Adrenal gland (tissue), 9 donors: ENCODE measurements at regions not wholly inside any gene's neighbourhood (a gene's known extent, or its start where the extent isn't known, plus 50 kb on each side); places are given as distances from the start of the nearest gene placed in this dataset.

Experiments used
- DNase-seq, 7 donors: peaks; one replicate each; pipeline ENCODE4 v3.0.0-alpha.2; 2019 to 2020
- H3K27ac ChIP-seq, 5 donors: fragments of 200-600 bp; sonication (generic) in 4 of 5; 1 replicate in 3 of 5; 2 replicates in 2 of 5; pipeline versions ENCODE4 v1.5.1 to v1.8.0; 2016 to 2020; ENCODE audit warnings: mild to moderate bottlenecking in 1 of 5
- H3K27me3 ChIP-seq: fragments of 200-600 bp; 2 replicates; pipeline ENCODE4 v1.8.0; 2021
- H3K36me3 ChIP-seq, 2 donors: fragments of 200-600 bp; replicated peaks in 1 of 2; 1 replicate in 1 of 2; 2 replicates in 1 of 2; pipeline versions ENCODE4 v1.5.1 to v1.8.0; 2018 to 2022
- H3K4me1 ChIP-seq, 2 donors: fragments of 200-600 bp; replicated peaks in 1 of 2; 1 replicate in 1 of 2; 2 replicates in 1 of 2; pipeline versions ENCODE4 v1.5.1 to v1.8.0; 2018 to 2021
- H3K4me3 ChIP-seq, 4 donors: fragments of 200-600 bp; sonication (generic) in 3 of 4; one replicate each; pipeline ENCODE4 v1.5.1; 2016 to 2018
- H3K9me3 ChIP-seq, 3 donors: fragments of 200-600 bp; sonication (generic) in 1 of 3; replicated peaks in 1 of 3; 1 replicate in 2 of 3; 2 replicates in 1 of 3; pipeline versions ENCODE4 v1.5.1 to v1.8.0; 2016 to 2021
- CTCF ChIP-seq, 6 experiments: fragments of 450-650 bp in 4 of 6; fragments of 200-600 bp in 2 of 6; sonication (generic) in 1 of 6; IDR thresholded peaks; 1 replicate in 5 of 6; 2 replicates in 1 of 6; pipeline versions ENCODE4 v1.5.1 to v1.8.0; 2016 to 2021; ENCODE audit warnings: antibody characterized with exemption in 6 of 6, mild to moderate bottlenecking in 2 of 6, moderate library complexity in 1 of 6
- POLR2A ChIP-seq, 2 donors: fragments of 450-650 bp; IDR thresholded peaks; one replicate each; pipeline ENCODE4 v1.6.1; 2017; ENCODE audit warnings: antibody characterized with exemption in 2 of 2, mild to moderate bottlenecking in 2 of 2, moderate library complexity in 1 of 2
- WGBS, 4 donors: extraction: QIAGEN DNeasy Blood & Tissue Kit in 2 of 4; methylation state at CpG; one replicate each; pipeline versions ENCODE4 v1.1.5 to v1.1.7; 2013 to 2017; 5-methylcytosine and 5-hydroxymethylcytosine counted together
- intact Hi-C, 2 donors: fragments of 100-400 bp; cut with DNase I; formaldehyde crosslinking; loops; one replicate each; pipeline versions ENCODE4 v1.14.1 to v1.15.0; 2022 to 2023
- donor health status: healthy with polysubstance abuse.
- donor health status: Bipolar disorder and iron deficiency.
- donor health status: DM: yes; HTN: yes; CAD: no.
- donor health status: DM: no; HTN: no; CAD: no.
- donor health status: DM: no; HTN: no; CAD: no.

GRCh38 chr10:9757176-9757575 is 1260.5 kb upstream of the CELF2 start:
- intact Hi-C loops: no loop called here
- WGBS, 4 donors: 73 to 82% (median 77%) methylated on average over 6 of the region's 6 CpGs
- TF ChIP-seq POLR2A (IDR thresholded peaks at IDR 0.05) (no peak), CTCF (IDR thresholded peaks at IDR 0.05) (no peak)

GRCh38 chr10:9759596-9759995 is 1258.1 kb upstream of the CELF2 start:
- Histone ChIP-seq H3K36me3 (no peaks in the 10 kb centered on the region), H3K27ac (no peak overlapping the region), H3K27me3 (no peaks in the 10 kb centered on the region), H3K9me3 (no peaks in the 10 kb centered on the region), H3K4me3 (no peak overlapping the region), H3K4me1 (peaks cover 0 to 9% of the 10 kb centered on the region in 2 donors)
- intact Hi-C loops: no loop called here
- WGBS, 4 donors: 63 to 89% (median 80%) methylated on average over 3 of the region's 3 CpGs
- TF ChIP-seq CTCF (IDR thresholded peaks at IDR 0.05) (no peak), POLR2A (IDR thresholded peaks at IDR 0.05) (no peak)
- no peak for DNase-seq

More at GRCh38 chr10:9757176-9757575, 1260.5 kb upstream of the CELF2 start:
- Histone ChIP-seq H3K36me3 (no peaks in the 10 kb centered on the region), H3K27ac (no peak overlapping the region), H3K9me3 (no peaks in the 10 kb centered on the region), H3K27me3 (no peaks in the 10 kb centered on the region), H3K4me1 (no peaks in the 10 kb centered on the region), H3K4me3 (no peak overlapping the region)
- DNase-seq: no peak

- Histone ChIP-seq H3K4me3 (no peak overlapping the region), H3K9me3 (no peaks in the 10 kb centered on the region), H3K4me1 (peaks cover 0 to 9% of the 10 kb centered on the region in 2 donors), H3K27ac (peak overlapping the region in 1 of 5 donors; percentile 36), H3K36me3 (no peaks in the 10 kb centered on the region), H3K27me3 (no peaks in the 10 kb centered on the region)
- TF ChIP-seq POLR2A (IDR thresholded peaks at IDR 0.05) (no peak), CTCF (IDR thresholded peaks at IDR 0.05) (peak in 1 of 6 experiments; percentile 5)
- WGBS, 4 donors: 42 to 47% (median 45%) methylated on average over 7 of the region's 7 CpGs
- DNase-seq: peak in 2 of 7 donors; percentile 27 to 45
- intact Hi-C loops: loop anchor here in 1 of 2 donors (10.0 kb wide), 1 partner anchor 82 kb away; no protein-coding TSS in a partner anchor
These were observed 1254.6 kb upstream of the CELF2 start for GRCh38 chr10:9762966-9763656.

- H3K9me3 ChIP-seq: no peaks in the 10 kb centered on the region
- peaks cover 0 to 9% of the 10 kb centered on the region in 2 donors for H3K4me1 ChIP-seq
- TF ChIP-seq POLR2A (IDR thresholded peaks at IDR 0.05) (no peak), CTCF (IDR thresholded peaks at IDR 0.05) (no peak)
- H3K36me3 ChIP-seq: no peaks in the 10 kb centered on the region
- no peak for DNase-seq
- H3K27ac ChIP-seq: no peak overlapping the region
- intact Hi-C loops: loop anchor here in 1 of 2 donors (10.0 kb wide), 1 partner anchor 78 kb away; no protein-coding TSS in a partner anchor
- no peak overlapping the region for H3K4me3 ChIP-seq
- H3K27me3 ChIP-seq: no peaks in the 10 kb centered on the region
These were observed 1250.9 kb upstream of the CELF2 start for GRCh38 chr10:9766762-9767161.
